Stimulated activated CD4-positive, alpha-beta T cell treated with anti-CD3 and anti-CD28 coated beads, TNF-alpha, amount 100 ng/mL, for 24 hours (primary cell): ENCODE measurements at regions not wholly inside any gene's neighbourhood (a gene's known extent, or its start where the extent isn't known, plus 50 kb on each side); places are given as distances from the start of the nearest gene placed in this dataset.

Experiments used
- DNase-seq, 3 experiments: peaks; one replicate each; pipeline ENCODE4 v3.0.0-alpha.2; 2020; ENCODE audit warnings: low read depth in 3 of 3

- DNase-seq, result no peak
These were observed 309.1 kb downstream of the NDUFA10 start for GRCh38 chr2:239716009-239716408.

- DNase-seq, result no peak
These were observed 309.5 kb downstream of the NDUFA10 start for GRCh38 chr2:239715606-239716005.

- DNase-seq, result no peak
These were observed 309.9 kb downstream of the NDUFA10 start for GRCh38 chr2:239715202-239715601.

- no peak for DNase-seq
These were observed 311.0 kb downstream of the NDUFA10 start for GRCh38 chr2:239714116-239714515.

- no peak for DNase-seq
These were observed 311.9 kb upstream of the HDAC4 start for GRCh38 chr2:239712755-239713154.

- DNase-seq, result no peak
These were observed 311.2 kb upstream of the HDAC4 start for GRCh38 chr2:239711911-239712570.

- no peak for DNase-seq
These were observed 310.4 kb upstream of the HDAC4 start for GRCh38 chr2:239710953-239711861.

GRCh38 chr2:239706367-239706766, 305.5 kb upstream of the HDAC4 start:
- DNase-seq, result no peak

- DNase-seq, result no peak
These were observed 303.9 kb upstream of the HDAC4 start for GRCh38 chr2:239704737-239705136.

- DNase-seq, result no peak
These were observed 303.0 kb upstream of the HDAC4 start for GRCh38 chr2:239703834-239704233.

- DNase-seq, result no peak
These were observed 300.0 kb upstream of the HDAC4 start for GRCh38 chr2:239700686-239701345.

- DNase-seq, result no peak
These were observed 296.8 kb upstream of the HDAC4 start for GRCh38 chr2:239697399-239698164.

GRCh38 chr2:239696559-239697207, 295.9 kb upstream of the HDAC4 start:
- DNase-seq, result no peak

GRCh38 chr2:239695728-239696240, 295.0 kb upstream of the HDAC4 start:
- DNase-seq, result no peak

GRCh38 chr2:239695106-239695727, 294.4 kb upstream of the HDAC4 start:
- DNase-seq, result no peak

- DNase-seq, result no peak
These were observed 293.7 kb upstream of the HDAC4 start for GRCh38 chr2:239694487-239694886.

GRCh38 chr2:239693761-239694415, 293.1 kb upstream of the HDAC4 start:
- DNase-seq, result no peak

- no peak for DNase-seq
These were observed 292.5 kb upstream of the HDAC4 start for GRCh38 chr2:239693330-239693729.

- no peak for DNase-seq
These were observed 292.1 kb upstream of the HDAC4 start for GRCh38 chr2:239692919-239693318.

GRCh38 chr2:239692362-239692851, 291.6 kb upstream of the HDAC4 start:
- no peak for DNase-seq
